Breast epithelium (tissue), 3 donors: ENCODE measurements at regions not wholly inside any gene's neighbourhood (a gene's known extent, or its start where the extent isn't known, plus 50 kb on each side); places are given as distances from the start of the nearest gene placed in this dataset.

Source experiments
- CTCF ChIP-seq, 3 donors: fragments of 450-650 bp; IDR thresholded peaks; one replicate each; pipeline ENCODE4 v1.5.1; 2016 to 2017; ENCODE audit warnings: antibody characterized with exemption in 3 of 3, mild to moderate bottlenecking in 3 of 3, moderate library complexity in 3 of 3
- POLR2A ChIP-seq: fragments of 450-650 bp; IDR thresholded peaks from one replicate; pipeline ENCODE4 v1.6.1; 2016; ENCODE audit warnings: antibody characterized with exemption, mild to moderate bottlenecking, moderate library complexity
- POLR2AphosphoS5 ChIP-seq, 3 donors: sonication (generic); formaldehyde crosslinking; IDR thresholded peaks; one replicate each; pipeline ENCODE4 v1.6.1; 2017; ENCODE audit warnings: antibody characterized with exemption in 3 of 3

- TF ChIP-seq CTCF (IDR thresholded peaks at IDR 0.05) = no peak
- TF ChIP-seq POLR2A = no peak
- TF ChIP-seq POLR2AphosphoS5 (IDR thresholded peaks at IDR 0.05) = no peak
Measured at GRCh38 chr5:172571892-172572291, 69.2 kb upstream of the NEURL1B start.
